GM23248 (cell line): ENCODE measurements at regions not wholly inside any gene's neighbourhood (a gene's known extent, or its start where the extent isn't known, plus 50 kb on each side); places are given as distances from the start of the nearest gene placed in this dataset.

Source experiments
- EZH2 ChIP-seq: fragments of 200-600 bp; sonication (generic); IDR thresholded peaks from 2 replicates; pipeline ENCODE4 v1.6.1; 2018; ENCODE audit warnings: antibody characterized with exemption, mild to moderate bottlenecking; ENCODE audit not compliant: insufficient read depth, poor library complexity, severe bottlenecking
- EZH2phosphoT487 ChIP-seq: fragments of 200-600 bp; sonication (generic); IDR thresholded peaks from 2 replicates; pipeline ENCODE4 v1.6.1; 2018; ENCODE audit warnings: antibody characterized with exemption, moderate library complexity, mild to moderate bottlenecking, low read depth; ENCODE audit not compliant: insufficient read depth

- TF ChIP-seq EZH2, result no peak
- no peak for TF ChIP-seq EZH2phosphoT487
Measured at GRCh38 chr5:107218457-107219193, 452.1 kb downstream of the EFNA5 start.
